GM21825 (cell line): ENCODE measurements at regions not wholly inside any gene's neighbourhood (a gene's known extent, or its start where the extent isn't known, plus 50 kb on each side); places are given as distances from the start of the nearest gene placed in this dataset.

Source experiments
- ATAC-seq: cut with Tn5 transposase; IDR thresholded peaks from one replicate; pipeline ENCODE4 v1.9.1; 2021; ENCODE audit warnings: mild to moderate bottlenecking, moderate library complexity; ENCODE audit not compliant: unreplicated experiment

- no peak for ATAC-seq
Measured at GRCh38 chr4:19728773-19729172, 522.9 kb upstream of the SLIT2 start.

GRCh38 chr4:19727141-19727540 is 524.6 kb upstream of the SLIT2 start:
- no peak for ATAC-seq

- ATAC-seq: no peak
Measured at GRCh38 chr4:19725130-19725529, 526.6 kb upstream of the SLIT2 start.

GRCh38 chr4:19722404-19722803 is 529.3 kb upstream of the SLIT2 start:
- ATAC-seq: no peak

GRCh38 chr4:19721587-19721986 is 530.1 kb upstream of the SLIT2 start:
- no peak for ATAC-seq

GRCh38 chr4:19720610-19721009 is 531.1 kb upstream of the SLIT2 start:
- ATAC-seq: no peak

GRCh38 chr4:19720190-19720589 is 531.5 kb upstream of the SLIT2 start:
- ATAC-seq: no peak

- ATAC-seq: no peak
Measured at GRCh38 chr4:19711871-19712270, 539.8 kb upstream of the SLIT2 start.

- no peak for ATAC-seq
Measured at GRCh38 chr4:19707876-19708275, 543.8 kb upstream of the SLIT2 start.

- no peak for ATAC-seq
Measured at GRCh38 chr4:19703391-19703790, 548.3 kb upstream of the SLIT2 start.

GRCh38 chr4:19700992-19701391 is 550.7 kb upstream of the SLIT2 start:
- no peak for ATAC-seq

GRCh38 chr4:19698961-19699360 is 552.7 kb upstream of the SLIT2 start:
- no peak for ATAC-seq

GRCh38 chr4:19694812-19695211 is 556.9 kb upstream of the SLIT2 start:
- no peak for ATAC-seq

- ATAC-seq: no peak
Measured at GRCh38 chr4:19693936-19694570, 557.7 kb upstream of the SLIT2 start.

- ATAC-seq: no peak
Measured at GRCh38 chr4:19689511-19689910, 562.2 kb upstream of the SLIT2 start.

GRCh38 chr4:19686456-19686855 is 565.2 kb upstream of the SLIT2 start:
- ATAC-seq: no peak

- no peak for ATAC-seq
Measured at GRCh38 chr4:19684084-19684483, 567.6 kb upstream of the SLIT2 start.

- no peak for ATAC-seq
Measured at GRCh38 chr4:19683426-19683825, 568.3 kb upstream of the SLIT2 start.

- no peak for ATAC-seq
Measured at GRCh38 chr4:19677211-19677610, 574.5 kb upstream of the SLIT2 start.

- ATAC-seq: no peak
Measured at GRCh38 chr4:19675172-19675811, 576.4 kb upstream of the SLIT2 start.

GRCh38 chr4:19659101-19659500 is 592.6 kb upstream of the SLIT2 start:
- ATAC-seq: no peak

GRCh38 chr4:19657856-19658255 is 593.8 kb upstream of the SLIT2 start:
- ATAC-seq: no peak

GRCh38 chr4:19655666-19656065 is 596.0 kb upstream of the SLIT2 start:
- ATAC-seq: no peak
